K562 (cell line): ENCODE measurements at regions not wholly inside any gene's neighbourhood (a gene's known extent, or its start where the extent isn't known, plus 50 kb on each side); places are given as distances from the start of the nearest gene placed in this dataset.
A peak's percentile ranks its signal among the peaks of the same experiment; 100 is the strongest.

Experiments used
- ATAC-seq: fragments of 200-7000 bp; cut with Tn5 transposase; 3 replicates; pipeline ENCODE4 v1.9.1; 2020; ENCODE audit warnings: moderate library complexity
- BruUV-seq: library from RNA; stranded (reverse); fragments of 400-500 nt; replicated peaks from 2 replicates; lab custom pipeline; 2021; lab: Mats Ljungman, UMichigan
- CTCF ChIA-PET: fragments of 300-600 bp; formaldehyde crosslinking; extraction: SDS; loops from one replicate; lab custom pipeline; 2021; ENCODE audit warnings: low intra/inter-chr PET ratio; lab: Yijun Ruan, JAX
- POLR2A ChIA-PET: fragments of 300-600, 350-650 bp; sonication (Branson Sonifier 250); formaldehyde crosslinking; extraction: SDS; loops from one replicate; lab custom pipeline; 2021; ENCODE audit warnings: antibody characterized with exemption, inconsistent platforms; lab: Yijun Ruan, JAX
- DNase-seq, 4 experiments: peaks; one replicate each; pipeline versions ENCODE4 v3.0.0 to v3.0.0-alpha.2; 2011 to 2018; ENCODE audit warnings: low spot score in 3 of 4, mixed read lengths in 3 of 4; ENCODE audit errors: extremely low read depth in 1 of 4
- FAIRE-seq: peaks from 2 replicates; lab custom pipeline; 2011; peaks lifted over from hg19 to GRCh38; lab: Jason Lieb, UNC
- H2AFZ ChIP-seq: 2 replicates; pipeline ENCODE4 v1.6.0; 2011; ENCODE audit warnings: low read depth, low read length, control low read depth, inconsistent platforms
- H3K27ac ChIP-seq: fragments of 200-600 bp; 3 replicates; pipeline ENCODE4 v1.8.0; 2011; ENCODE audit warnings: low read depth, mild to moderate bottlenecking, control low read depth, inconsistent platforms, low read length, moderate library complexity, mixed read lengths; ENCODE audit errors: extremely low read depth
- H3K27me3 ChIP-seq, 2 experiments: fragments of 300-600 bp in 1 of 2; 2 replicates in 1 of 2; 3 replicates in 1 of 2; pipeline versions ENCODE4 v1.6.0 to v1.8.0; 2011; ENCODE audit warnings: inconsistent platforms in 2 of 2, low read length in 2 of 2, mild to moderate bottlenecking in 1 of 2, mixed read lengths in 1 of 2, moderate library complexity in 1 of 2; ENCODE audit not compliant: control insufficient read depth in 2 of 2, insufficient read depth in 2 of 2
- H3K36me3 ChIP-seq: fragments of 300-600 bp; 3 replicates; pipeline ENCODE4 v1.8.0; 2011; ENCODE audit warnings: mild to moderate bottlenecking, low read length, inconsistent platforms; ENCODE audit not compliant: control insufficient read depth, insufficient read depth
- H3K4me1 ChIP-seq, 2 experiments: fragments of 200-600 bp in 1 of 2; replicated peaks in 1 of 2; 2 replicates in 1 of 2; 3 replicates in 1 of 2; pipeline versions ENCODE4 v1.5.1 to v1.8.0; 2011; ENCODE audit warnings: inconsistent platforms in 2 of 2, low read length in 2 of 2, mild to moderate bottlenecking in 1 of 2, mixed read lengths in 1 of 2, moderate library complexity in 1 of 2; ENCODE audit not compliant: control insufficient read depth in 2 of 2, insufficient read depth in 2 of 2
- H3K4me2 ChIP-seq: 2 replicates; pipeline ENCODE4 v1.6.1; 2011; ENCODE audit warnings: low read length, control low read depth, inconsistent platforms, mixed read lengths; ENCODE audit not compliant: insufficient read depth
- H3K4me3 ChIP-seq: fragments of 200-600 bp; sonication (generic), shearing (Covaris generic); 2 replicates; pipeline ENCODE4 v1.5.1; 2016; ENCODE audit warnings: control low read depth, inconsistent platforms
- H3K79me2 ChIP-seq: fragments of 200-600 bp; 3 replicates; pipeline ENCODE4 v1.8.0; 2011; ENCODE audit warnings: low read length, inconsistent platforms; ENCODE audit not compliant: control insufficient read depth, insufficient read depth
- H3K9ac ChIP-seq, 2 experiments: 2 replicates each; pipeline versions ENCODE4 v1.6.0 to v1.6.1; 2011; ENCODE audit warnings: low read depth in 2 of 2, low read length in 2 of 2, control low read depth in 1 of 2, inconsistent platforms in 1 of 2, mild to moderate bottlenecking in 1 of 2, mixed read lengths in 1 of 2; ENCODE audit not compliant: insufficient read depth in 1 of 2
- H3K9me1 ChIP-seq: one replicate; pipeline ENCODE4 v1.6.0; 2011; ENCODE audit warnings: inconsistent platforms, mild to moderate bottlenecking, low read length, moderate library complexity; ENCODE audit not compliant: control insufficient read depth, insufficient read depth
- H3K9me3 ChIP-seq: replicated peaks from 2 replicates; pipeline ENCODE4 v1.5.1; 2011; ENCODE audit warnings: low read depth, low read length, inconsistent platforms; ENCODE audit not compliant: control insufficient read depth, insufficient read depth
- H4K20me1 ChIP-seq: replicated peaks from 2 replicates; pipeline ENCODE4 v1.6.1; 2011; ENCODE audit warnings: low read length, inconsistent platforms, mixed read lengths; ENCODE audit not compliant: control insufficient read depth, insufficient read depth
- CBFA2T2 ChIP-seq: fragments of 450-650 bp; conservative IDR thresholded peaks from 2 replicates; pipeline ENCODE4 v1.6.1; 2017; ENCODE audit warnings: mild to moderate bottlenecking
- CTCFL ChIP-seq: IDR thresholded peaks from 2 replicates; pipeline ENCODE4 v1.6.1; 2011; ENCODE audit warnings: borderline replicate concordance, low read depth, mild to moderate bottlenecking, moderate library complexity, low read length; ENCODE audit not compliant: insufficient read depth, poor library complexity, severe bottlenecking
- E4F1 ChIP-seq: fragments of 250-450 bp; sonication (Bioruptor Pico); IDR thresholded peaks from 2 replicates; pipeline ENCODE4 v1.5.0; 2021; ENCODE audit warnings: mild to moderate bottlenecking, borderline replicate concordance
- GABPB1 ChIP-seq: sonication (generic); formaldehyde crosslinking; IDR thresholded peaks from 2 replicates; pipeline ENCODE4 v1.8.0; 2022; ENCODE audit warnings: mild to moderate bottlenecking, missing genetic modification reagents
- MXI1 ChIP-seq: IDR thresholded peaks from 2 replicates; pipeline ENCODE4 v1.6.1; 2011; ENCODE audit warnings: low read depth, mild to moderate bottlenecking, improper control_type of control experiment, low read length
- SMAD3 ChIP-seq: fragments of 450-650 bp; formaldehyde crosslinking; conservative IDR thresholded peaks from 2 replicates; pipeline ENCODE4 v1.4.0; 2020; ENCODE audit warnings: mild to moderate bottlenecking
- SP2 ChIP-seq: IDR thresholded peaks from 2 replicates; pipeline ENCODE4 v1.6.1; 2011; ENCODE audit warnings: mild to moderate bottlenecking, low read depth, low read length, moderate library complexity; ENCODE audit not compliant: poor library complexity, severe bottlenecking; ENCODE audit errors: extremely low read depth
- SRSF7 ChIP-seq: fragments of 200-400 bp; formaldehyde crosslinking; optimal IDR thresholded peaks from 2 replicates; pipeline ENCODE3; 2017; ENCODE audit warnings: mild to moderate bottlenecking, low read depth, low read length
- TRIM24 ChIP-seq, 2 experiments: fragments of 450-650 bp; IDR thresholded peaks; 2 replicates each; pipeline ENCODE4 v1.6.1; 2016
- U2AF2 ChIP-seq: fragments of 200-400 bp; formaldehyde crosslinking; optimal IDR thresholded peaks from 2 replicates; pipeline ENCODE3; 2017; ENCODE audit warnings: low read depth, mild to moderate bottlenecking, low read length
- ZNF57 ChIP-seq: fragments of 450-650 bp; formaldehyde crosslinking; IDR thresholded peaks from 2 replicates; pipeline ENCODE4 v1.4.0; 2020; ENCODE audit warnings: mild to moderate bottlenecking, moderate library complexity
- WGBS: fragments of 100-300 bp; shearing (Covaris generic); methylation state at CpG from one replicate; pipeline ENCODE4 v1.1.6; 2016; ENCODE audit warnings: low coverage, mixed read lengths; ENCODE audit not compliant: insufficient coverage; ENCODE audit errors: missing lambda C conversion rate; 5-methylcytosine and 5-hydroxymethylcytosine counted together
- in situ Hi-C: fragments of 300-500 bp; cut with MboI; formaldehyde crosslinking; loops from 4 replicates; pipeline ENCODE4 v1.15.0; 2018; ENCODE audit warnings: inconsistent platforms, mixed read lengths
- intact Hi-C: fragments of 100-400 bp; cut with micrococcal nuclease; formaldehyde crosslinking; loops from 2 replicates; pipeline ENCODE4 v1.14.2; 2022

GRCh38 chr16:73231379-73231778, 183.5 kb upstream of the ZFHX3 start:
- 9% methylated on average over 11 of the region's 11 CpGs for WGBS
- no TSS peak for BruUV-seq
- peak; percentile 23 for FAIRE-seq

More at GRCh38 chr16:73231379-73231778, 183.5 kb upstream of the ZFHX3 start:
- Histone ChIP-seq H3K4me1 (no peaks in the 10 kb centered on the region), H3K27ac (no peak overlapping the region), H3K9me1 (no peaks in the 10 kb centered on the region), H3K4me3 (no peak overlapping the region), H3K79me2 (no peaks in the 10 kb centered on the region), H3K4me2 (no peak overlapping the region), H3K9ac (no peak overlapping the region), H3K9me3 (no peaks in the 10 kb centered on the region), H2AFZ (no peak overlapping the region), H3K36me3 (no peaks in the 10 kb centered on the region), H4K20me1 (0 out of 2 replicates have a peak, but pooled peaks cover 5% of the 10 kb centered on the region), H3K27me3 (peaks cover 5 to 27% of the 10 kb centered on the region in 2 experiments; a peak in 3 of 5 replicates)
- ChIA-PET POLR2A (no interaction called here), CTCF (no interaction called here)
- ATAC-seq (no peak), DNase-seq (no peak)
- intact Hi-C loops, result no loop called here
- no peak for TF ChIP-seq SRSF7
- TF ChIP-seq MXI1, result no peak
- TF ChIP-seq U2AF2, result no peak
- no peak for TF ChIP-seq CBFA2T2
- no peak for TF ChIP-seq GABPB1 (CRISPR knock-in tag)
- TF ChIP-seq SP2, result no peak
- TF ChIP-seq SMAD3 (CRISPR knock-in tag), result no peak
- no peak for TF ChIP-seq CTCFL
- TF ChIP-seq ZNF57 (CRISPR knock-in tag), result no peak
- TF ChIP-seq E4F1 (CRISPR knock-in tag), result no peak
- no peak for TF ChIP-seq TRIM24 (IDR thresholded peaks at IDR 0.05)
- TF ChIP-seq, all 486 proteins: peak for 0
- in situ Hi-C loops, result no loop called here
